SK-N-MC (cell line): ENCODE measurements at regions not wholly inside any gene's neighbourhood (a gene's known extent, or its start where the extent isn't known, plus 50 kb on each side); places are given as distances from the start of the nearest gene placed in this dataset.

ENCODE experiments used
- FOXP2 ChIP-seq: optimal IDR thresholded peaks from 2 replicates; pipeline ENCODE3; 2011; ENCODE audit warnings: mild to moderate bottlenecking, moderate library complexity; ENCODE audit not compliant: insufficient read depth; ENCODE audit errors: extremely low read length, control extremely low read depth
- POLR2AphosphoS5 ChIP-seq: IDR thresholded peaks from 2 replicates; pipeline ENCODE4 v1.6.1; 2012; ENCODE audit warnings: mild to moderate bottlenecking, low read depth, low read length, borderline replicate concordance

DNA sequence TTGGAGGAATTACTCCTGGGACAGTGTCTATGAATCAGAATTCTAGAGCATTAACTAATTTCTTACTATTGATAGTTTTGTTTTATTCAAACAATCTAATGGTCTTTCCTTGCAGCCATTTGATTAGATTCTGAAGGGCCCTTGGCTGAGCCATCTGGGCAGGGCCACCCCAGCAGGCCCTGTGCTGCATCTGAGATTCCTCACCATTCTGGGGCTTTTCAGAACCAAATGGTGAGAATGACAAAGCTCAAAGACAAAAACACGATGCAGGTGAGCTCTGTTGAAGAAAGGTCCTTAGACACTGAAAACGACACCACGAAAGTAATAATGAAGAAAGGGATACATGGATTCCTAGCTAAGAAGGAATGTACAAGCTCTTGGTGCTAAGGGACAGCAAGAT is 321.0 kb upstream of the IRX4 start:
- no peak for TF ChIP-seq FOXP2
- no peak for TF ChIP-seq POLR2AphosphoS5
